WTC11 (cell line): ENCODE measurements at regions not wholly inside any gene's neighbourhood (a gene's known extent, or its start where the extent isn't known, plus 50 kb on each side); places are given as distances from the start of the nearest gene placed in this dataset.

Experiments used
- ATAC-seq: fragments of 200-7000 bp; cut with Tn5 transposase; 2 replicates; pipeline ENCODE4 v1.10.0; 2021; ENCODE audit warnings: mild to moderate bottlenecking, moderate library complexity
- CTCF ChIA-PET: fragments of 300-600 bp; sonication (Branson Sonifier 250); formaldehyde crosslinking; loops from one replicate; lab custom pipeline; 2021; ENCODE audit warnings: antibody characterized with exemption; lab: Charles Lee
- POLR2A ChIA-PET: fragments of 350-600 bp; sonication (Branson Sonifier 250); formaldehyde crosslinking; loops from one replicate; lab custom pipeline; 2021; ENCODE audit warnings: antibody characterized with exemption; lab: Charles Lee
- DNase-seq: peaks from one replicate; pipeline ENCODE4 v3.0.0; 2021; ENCODE audit warnings: low spot score
- H3K27ac Mint-ChIP-seq: 2 replicates; pipeline ENCODE4 v1.8.0; 2021; ENCODE audit warnings: mixed read lengths
- H3K27me3 Mint-ChIP-seq: 2 replicates; pipeline ENCODE4 v1.8.0; 2021; ENCODE audit warnings: low read depth, mild to moderate bottlenecking, moderate library complexity, mixed read lengths
- H3K36me3 Mint-ChIP-seq: 2 replicates; pipeline ENCODE4 v1.8.0; 2021; ENCODE audit warnings: mixed read lengths
- H3K4me1 Mint-ChIP-seq: 2 replicates; pipeline ENCODE4 v1.8.0; 2022; ENCODE audit warnings: mixed read lengths
- H3K4me3 Mint-ChIP-seq: 2 replicates; pipeline ENCODE4 v1.8.0; 2021; ENCODE audit warnings: mild to moderate bottlenecking, moderate library complexity, mixed read lengths
- H3K9me3 Mint-ChIP-seq: 2 replicates; pipeline ENCODE4 v1.8.0; 2021; ENCODE audit warnings: mixed read lengths
- HMGXB4 ChIP-seq: sonication (generic); formaldehyde crosslinking; IDR thresholded peaks from 2 replicates; pipeline ENCODE4 v1.8.1; 2023; ENCODE audit warnings: mild to moderate bottlenecking, moderate library complexity, missing genetic modification reagents
- IRF1 ChIP-seq: sonication (generic); formaldehyde crosslinking; IDR thresholded peaks from 2 replicates; pipeline ENCODE4 v1.8.0; 2023; ENCODE audit warnings: missing genetic modification reagents
- MYBL2 ChIP-seq: sonication (generic); formaldehyde crosslinking; IDR thresholded peaks from 2 replicates; pipeline ENCODE4 v1.8.1; 2023; ENCODE audit warnings: mild to moderate bottlenecking, moderate library complexity, missing genetic modification reagents
- NFE2L1 ChIP-seq: sonication (generic); formaldehyde crosslinking; IDR thresholded peaks from 2 replicates; pipeline ENCODE4 v1.8.1; 2023; ENCODE audit warnings: missing genetic modification reagents
- NFYB ChIP-seq: sonication (generic); formaldehyde crosslinking; conservative IDR thresholded peaks from 2 replicates; pipeline ENCODE4 v1.8.0; 2022; ENCODE audit warnings: low read depth, missing genetic modification reagents
- NR2C2 ChIP-seq: sonication (generic); formaldehyde crosslinking; IDR thresholded peaks from 2 replicates; pipeline ENCODE4 v1.8.0; 2022; ENCODE audit warnings: mild to moderate bottlenecking, missing genetic modification reagents
- PRRX2 ChIP-seq: fragments of 250-450 bp; sonication (Bioruptor Pico); IDR thresholded peaks from 2 replicates; pipeline ENCODE4 v1.8.0; 2021; ENCODE audit warnings: mild to moderate bottlenecking
- RELA ChIP-seq: sonication (generic); formaldehyde crosslinking; IDR thresholded peaks from 2 replicates; pipeline ENCODE4 v1.8.1; 2022; ENCODE audit warnings: missing genetic modification reagents, mild to moderate bottlenecking, borderline replicate concordance
- SMAD3 ChIP-seq: sonication (generic); formaldehyde crosslinking; IDR thresholded peaks from 2 replicates; pipeline ENCODE4 v1.8.0; 2022; ENCODE audit warnings: missing genetic modification reagents, mild to moderate bottlenecking, borderline replicate concordance
- TP53 ChIP-seq: sonication (generic); formaldehyde crosslinking; IDR thresholded peaks from 2 replicates; pipeline ENCODE4 v1.8.1; 2023; ENCODE audit warnings: mild to moderate bottlenecking, missing genetic modification reagents
- USF2 ChIP-seq: sonication (generic); formaldehyde crosslinking; IDR thresholded peaks from 2 replicates; pipeline ENCODE4 v1.8.1; 2023; ENCODE audit warnings: mild to moderate bottlenecking, missing genetic modification reagents, moderate library complexity
- ZNF396 ChIP-seq: fragments of 250-450 bp; sonication (Bioruptor Pico); IDR thresholded peaks from 2 replicates; pipeline ENCODE4 v1.8.0; 2021; ENCODE audit warnings: mild to moderate bottlenecking, moderate library complexity, borderline replicate concordance
- ZNF416 ChIP-seq: fragments of 250-450 bp; sonication (Bioruptor Pico); IDR thresholded peaks from 2 replicates; pipeline ENCODE4 v1.9.0; 2021; ENCODE audit warnings: mild to moderate bottlenecking, inconsistent platforms
- ZNF512 ChIP-seq: sonication (generic); formaldehyde crosslinking; IDR thresholded peaks from 2 replicates; pipeline ENCODE4 v1.8.1; 2022; ENCODE audit warnings: missing genetic modification reagents, borderline replicate concordance
- TF ChIP-seq, protein P1 (sequence below): sonication (generic); formaldehyde crosslinking; IDR thresholded peaks from 2 replicates; pipeline ENCODE4 v1.8.0; 2022; ENCODE audit warnings: mild to moderate bottlenecking, missing genetic modification reagents
- TF ChIP-seq, protein P2 (sequence below): fragments of 250-450 bp; sonication (Bioruptor Pico); IDR thresholded peaks from 2 replicates; pipeline ENCODE4 v1.9.0; 2021; ENCODE audit warnings: moderate library complexity, mild to moderate bottlenecking, inconsistent platforms, borderline replicate concordance
- TF ChIP-seq, protein P3 (sequence below): sonication (generic); formaldehyde crosslinking; IDR thresholded peaks from 2 replicates; pipeline ENCODE4 v1.8.0; 2022; ENCODE audit warnings: mild to moderate bottlenecking, missing genetic modification reagents
- TF ChIP-seq, protein P4 (sequence below): sonication (generic); formaldehyde crosslinking; conservative IDR thresholded peaks from 2 replicates; pipeline ENCODE4 v1.8.1; 2023; ENCODE audit warnings: mild to moderate bottlenecking, low read depth, missing genetic modification reagents, moderate library complexity
- TF ChIP-seq, protein P5 (sequence below): fragments of 250-450 bp; sonication (Bioruptor Pico); IDR thresholded peaks from 2 replicates; pipeline ENCODE4 v1.8.0; 2021; ENCODE audit warnings: mild to moderate bottlenecking

DNA sequence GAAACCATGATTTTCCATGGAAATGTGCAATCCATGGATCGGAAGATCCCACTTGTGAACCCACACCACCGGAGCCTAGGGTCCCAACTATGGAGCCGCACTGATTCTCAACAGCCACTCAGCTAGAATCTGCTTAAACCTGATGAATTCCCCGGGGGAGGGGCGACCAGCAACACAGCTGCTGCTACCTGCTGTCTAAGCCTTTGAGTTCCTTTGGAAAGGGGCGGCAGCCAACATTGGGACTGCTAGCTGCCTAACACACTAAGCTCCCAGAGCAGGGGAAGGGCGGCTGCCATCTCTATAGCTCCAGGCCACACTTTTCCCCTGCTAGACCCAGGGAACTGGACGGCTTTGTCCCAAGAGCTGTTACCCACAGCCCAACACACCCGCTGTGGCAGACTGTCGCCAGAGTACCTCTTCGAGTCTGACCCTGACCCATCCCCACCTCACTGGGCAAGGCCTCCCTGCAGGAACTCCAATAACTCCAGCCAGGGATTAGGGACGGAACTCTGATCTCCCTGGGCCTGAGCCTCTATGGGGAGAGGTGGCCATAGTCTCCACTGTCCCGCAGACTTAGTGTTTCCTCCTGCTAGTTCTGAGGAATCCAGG is 205.8 kb upstream of the SLC16A7 start:
- H3K4me1 Mint-ChIP-seq = peaks cover 13% of the 10 kb centered on the region
- ChIA-PET CTCF (no interaction called here), POLR2A (no interaction called here)
- no peak overlapping the region for H3K27ac Mint-ChIP-seq
- no peaks in the 10 kb centered on the region for H3K27me3 Mint-ChIP-seq
- H3K36me3 Mint-ChIP-seq = peaks cover 20% of the 10 kb centered on the region
- ATAC-seq (peak; percentile 60), DNase-seq (peak; percentile 40)
- no peak overlapping the region for H3K4me3 Mint-ChIP-seq
- TF ChIP-seq, protein P1, sequence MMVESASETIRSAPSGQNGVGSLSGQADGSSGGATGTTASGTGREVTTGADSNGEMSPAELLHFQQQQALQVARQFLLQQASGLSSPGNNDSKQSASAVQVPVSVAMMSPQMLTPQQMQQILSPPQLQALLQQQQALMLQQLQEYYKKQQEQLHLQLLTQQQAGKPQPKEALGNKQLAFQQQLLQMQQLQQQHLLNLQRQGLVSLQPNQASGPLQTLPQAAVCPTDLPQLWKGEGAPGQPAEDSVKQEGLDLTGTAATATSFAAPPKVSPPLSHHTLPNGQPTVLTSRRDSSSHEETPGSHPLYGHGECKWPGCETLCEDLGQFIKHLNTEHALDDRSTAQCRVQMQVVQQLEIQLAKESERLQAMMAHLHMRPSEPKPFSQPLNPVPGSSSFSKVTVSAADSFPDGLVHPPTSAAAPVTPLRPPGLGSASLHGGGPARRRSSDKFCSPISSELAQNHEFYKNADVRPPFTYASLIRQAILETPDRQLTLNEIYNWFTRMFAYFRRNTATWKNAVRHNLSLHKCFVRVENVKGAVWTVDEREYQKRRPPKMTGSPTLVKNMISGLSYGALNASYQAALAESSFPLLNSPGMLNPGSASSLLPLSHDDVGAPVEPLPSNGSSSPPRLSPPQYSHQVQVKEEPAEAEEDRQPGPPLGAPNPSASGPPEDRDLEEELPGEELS = no peak
- TF ChIP-seq NFYB (CRISPR knock-in tag) (no peak), ZNF512 (CRISPR knock-in tag) (no peak), ZNF396 (CRISPR knock-in tag) (no peak), PRRX2 (CRISPR knock-in tag) (no peak)
- TF ChIP-seq, protein P2, sequence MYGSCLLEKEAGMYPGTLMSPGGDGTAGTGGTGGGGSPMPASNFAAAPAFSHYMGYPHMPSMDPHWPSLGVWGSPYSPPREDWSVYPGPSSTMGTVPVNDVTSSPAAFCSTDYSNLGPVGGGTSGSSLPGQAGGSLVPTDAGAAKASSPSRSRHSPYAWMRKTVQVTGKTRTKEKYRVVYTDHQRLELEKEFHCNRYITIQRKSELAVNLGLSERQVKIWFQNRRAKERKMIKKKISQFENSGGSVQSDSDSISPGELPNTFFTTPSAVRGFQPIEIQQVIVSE = no peak
- TF ChIP-seq, protein P3, sequence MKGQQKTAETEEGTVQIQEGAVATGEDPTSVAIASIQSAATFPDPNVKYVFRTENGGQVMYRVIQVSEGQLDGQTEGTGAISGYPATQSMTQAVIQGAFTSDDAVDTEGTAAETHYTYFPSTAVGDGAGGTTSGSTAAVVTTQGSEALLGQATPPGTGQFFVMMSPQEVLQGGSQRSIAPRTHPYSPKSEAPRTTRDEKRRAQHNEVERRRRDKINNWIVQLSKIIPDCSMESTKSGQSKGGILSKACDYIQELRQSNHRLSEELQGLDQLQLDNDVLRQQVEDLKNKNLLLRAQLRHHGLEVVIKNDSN (CRISPR knock-in tag) = no peak
- H3K9me3 Mint-ChIP-seq = peaks cover 38% of the 10 kb centered on the region

GRCh38 chr12:59388694-59389093 is 207.1 kb upstream of the SLC16A7 start:
- Mint-ChIP-seq H3K4me3 (no peak overlapping the region), H3K36me3 (peaks cover 20% of the 10 kb centered on the region), H3K27ac (no peak overlapping the region), H3K9me3 (peaks cover 38% of the 10 kb centered on the region), H3K4me1 (peaks cover 21% of the 10 kb centered on the region), H3K27me3 (no peaks in the 10 kb centered on the region)
- ChIA-PET CTCF (interaction anchor here (1.1 kb wide), 1 partner anchor 276 kb away, joined by 3 read pairs; no protein-coding TSS in a partner anchor), POLR2A (no interaction called here)
- no peak for ATAC-seq
- TF ChIP-seq, protein P4, sequence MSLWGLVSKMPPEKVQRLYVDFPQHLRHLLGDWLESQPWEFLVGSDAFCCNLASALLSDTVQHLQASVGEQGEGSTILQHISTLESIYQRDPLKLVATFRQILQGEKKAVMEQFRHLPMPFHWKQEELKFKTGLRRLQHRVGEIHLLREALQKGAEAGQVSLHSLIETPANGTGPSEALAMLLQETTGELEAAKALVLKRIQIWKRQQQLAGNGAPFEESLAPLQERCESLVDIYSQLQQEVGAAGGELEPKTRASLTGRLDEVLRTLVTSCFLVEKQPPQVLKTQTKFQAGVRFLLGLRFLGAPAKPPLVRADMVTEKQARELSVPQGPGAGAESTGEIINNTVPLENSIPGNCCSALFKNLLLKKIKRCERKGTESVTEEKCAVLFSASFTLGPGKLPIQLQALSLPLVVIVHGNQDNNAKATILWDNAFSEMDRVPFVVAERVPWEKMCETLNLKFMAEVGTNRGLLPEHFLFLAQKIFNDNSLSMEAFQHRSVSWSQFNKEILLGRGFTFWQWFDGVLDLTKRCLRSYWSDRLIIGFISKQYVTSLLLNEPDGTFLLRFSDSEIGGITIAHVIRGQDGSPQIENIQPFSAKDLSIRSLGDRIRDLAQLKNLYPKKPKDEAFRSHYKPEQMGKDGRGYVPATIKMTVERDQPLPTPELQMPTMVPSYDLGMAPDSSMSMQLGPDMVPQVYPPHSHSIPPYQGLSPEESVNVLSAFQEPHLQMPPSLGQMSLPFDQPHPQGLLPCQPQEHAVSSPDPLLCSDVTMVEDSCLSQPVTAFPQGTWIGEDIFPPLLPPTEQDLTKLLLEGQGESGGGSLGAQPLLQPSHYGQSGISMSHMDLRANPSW (CRISPR knock-in tag) = no peak
- no peak for DNase-seq

GRCh38 chr12:59388176-59388575 is 207.7 kb upstream of the SLC16A7 start:
- H3K27me3 Mint-ChIP-seq = no peaks in the 10 kb centered on the region
- POLR2A ChIA-PET = no interaction called here
- ATAC-seq (no peak), DNase-seq (no peak)
- H3K27ac Mint-ChIP-seq = no peak overlapping the region
- H3K4me1 Mint-ChIP-seq = peaks cover 27% of the 10 kb centered on the region
- CTCF ChIA-PET = interaction anchor here (1.1 kb wide), 1 partner anchor 275 kb away, joined by 3 read pairs; no protein-coding TSS in a partner anchor
- peaks cover 20% of the 10 kb centered on the region for H3K36me3 Mint-ChIP-seq
- no peak overlapping the region for H3K4me3 Mint-ChIP-seq
- H3K9me3 Mint-ChIP-seq = peaks cover 38% of the 10 kb centered on the region
- no peak for TF ChIP-seq MYBL2
- TF ChIP-seq, protein P5, sequence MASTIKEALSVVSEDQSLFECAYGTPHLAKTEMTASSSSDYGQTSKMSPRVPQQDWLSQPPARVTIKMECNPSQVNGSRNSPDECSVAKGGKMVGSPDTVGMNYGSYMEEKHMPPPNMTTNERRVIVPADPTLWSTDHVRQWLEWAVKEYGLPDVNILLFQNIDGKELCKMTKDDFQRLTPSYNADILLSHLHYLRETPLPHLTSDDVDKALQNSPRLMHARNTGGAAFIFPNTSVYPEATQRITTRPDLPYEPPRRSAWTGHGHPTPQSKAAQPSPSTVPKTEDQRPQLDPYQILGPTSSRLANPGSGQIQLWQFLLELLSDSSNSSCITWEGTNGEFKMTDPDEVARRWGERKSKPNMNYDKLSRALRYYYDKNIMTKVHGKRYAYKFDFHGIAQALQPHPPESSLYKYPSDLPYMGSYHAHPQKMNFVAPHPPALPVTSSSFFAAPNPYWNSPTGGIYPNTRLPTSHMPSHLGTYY (CRISPR knock-in tag) = no peak
- no peak for TF ChIP-seq NFE2L1
- no peak for TF ChIP-seq IRF1 (CRISPR knock-in tag)
- TF ChIP-seq HMGXB4 = no peak
- TF ChIP-seq SMAD3 (CRISPR knock-in tag) = no peak
- TF ChIP-seq ZNF416 (CRISPR knock-in tag) = no peak
- no peak for TF ChIP-seq TP53 (CRISPR knock-in tag)
- TF ChIP-seq USF2 (CRISPR knock-in tag) = no peak
- no peak for TF ChIP-seq RELA (CRISPR knock-in tag)
- TF ChIP-seq NR2C2 = no peak
